ENCODE measurements at regions not wholly inside any gene's neighbourhood (a gene's known extent, or its start where the extent isn't known, plus 50 kb on each side); places are given as distances from the start of the nearest gene placed in this dataset.

- TF ChIP-seq POLR2A (IDR thresholded peaks at IDR 0.05) (no peak), CTCF (IDR thresholded peaks at IDR 0.05) (no peak)
Measured at GRCh38 chr13:47287291-47287751, 390.5 kb upstream of the HTR2A start.
